Fibroblast of lung (primary cell): ENCODE measurements at regions not wholly inside any gene's neighbourhood (a gene's known extent, or its start where the extent isn't known, plus 50 kb on each side); places are given as distances from the start of the nearest gene placed in this dataset.

Experiments
- EZH2 ChIP-seq: IDR thresholded peaks from 2 replicates; pipeline ENCODE4 v1.5.1; 2012; ENCODE audit warnings: low read length, control low read depth, mild to moderate bottlenecking; ENCODE audit errors: missing control alignments
- TF ChIP-seq, protein P1 (sequence below), 2 donors: IDR thresholded peaks in 1 of 2; conservative IDR thresholded peaks in 1 of 2; 1 replicate in 1 of 2; 2 replicates in 1 of 2; pipeline ENCODE4 v1.5.1; 2011 to 2012; ENCODE audit warnings: low read length in 2 of 2, control low read depth in 1 of 2, inconsistent platforms in 1 of 2, low read depth in 1 of 2, mild to moderate bottlenecking in 1 of 2

DNA sequence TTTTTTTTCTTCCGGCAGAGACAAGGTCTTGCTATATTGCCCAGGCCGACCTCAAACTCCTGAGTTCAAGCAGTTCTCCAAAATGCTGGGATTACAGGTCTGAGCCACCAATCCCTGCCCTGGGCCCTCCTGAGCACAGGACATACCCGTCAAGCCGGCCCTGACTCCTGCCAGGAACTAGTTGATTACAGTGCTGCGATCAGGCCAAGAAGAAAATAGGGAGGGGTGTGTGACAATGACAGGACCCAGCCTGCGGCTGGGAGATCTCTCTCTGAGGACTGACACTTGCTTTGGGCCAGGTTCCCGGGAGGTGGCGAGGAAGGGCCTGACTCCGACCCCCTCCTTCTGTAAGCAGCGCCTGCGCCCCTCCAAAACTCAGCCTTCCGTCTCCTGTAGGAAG is 276.6 kb downstream of the MRTFB start:
- TF ChIP-seq, protein P1, sequence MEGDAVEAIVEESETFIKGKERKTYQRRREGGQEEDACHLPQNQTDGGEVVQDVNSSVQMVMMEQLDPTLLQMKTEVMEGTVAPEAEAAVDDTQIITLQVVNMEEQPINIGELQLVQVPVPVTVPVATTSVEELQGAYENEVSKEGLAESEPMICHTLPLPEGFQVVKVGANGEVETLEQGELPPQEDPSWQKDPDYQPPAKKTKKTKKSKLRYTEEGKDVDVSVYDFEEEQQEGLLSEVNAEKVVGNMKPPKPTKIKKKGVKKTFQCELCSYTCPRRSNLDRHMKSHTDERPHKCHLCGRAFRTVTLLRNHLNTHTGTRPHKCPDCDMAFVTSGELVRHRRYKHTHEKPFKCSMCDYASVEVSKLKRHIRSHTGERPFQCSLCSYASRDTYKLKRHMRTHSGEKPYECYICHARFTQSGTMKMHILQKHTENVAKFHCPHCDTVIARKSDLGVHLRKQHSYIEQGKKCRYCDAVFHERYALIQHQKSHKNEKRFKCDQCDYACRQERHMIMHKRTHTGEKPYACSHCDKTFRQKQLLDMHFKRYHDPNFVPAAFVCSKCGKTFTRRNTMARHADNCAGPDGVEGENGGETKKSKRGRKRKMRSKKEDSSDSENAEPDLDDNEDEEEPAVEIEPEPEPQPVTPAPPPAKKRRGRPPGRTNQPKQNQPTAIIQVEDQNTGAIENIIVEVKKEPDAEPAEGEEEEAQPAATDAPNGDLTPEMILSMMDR (conservative IDR thresholded peaks at IDR 0.05 in 1 of 2, IDR thresholded peaks at IDR 0.05 in 1 of 2; ENCODE audit: low read depth in 1 of 2, low read length in 2 of 2): no peak
- TF ChIP-seq EZH2: no peak
